ENCODE measurements at regions not wholly inside any gene's neighbourhood (a gene's known extent, or its start where the extent isn't known, plus 50 kb on each side); places are given as distances from the start of the nearest gene placed in this dataset.

GRCh38 chr9:38312406-38312805 lies 80.1 kb upstream of the ALDH1B1 start:
- Histone ChIP-seq H3K27me3 (ENCODE audit: control insufficient read depth, low read length) (no peaks in the 10 kb centered on the region), H3K4me2 (ENCODE audit: low read length) (no peak overlapping the region), H3K4me3 (ENCODE audit: low read length) (no peak overlapping the region), H3K27ac (ENCODE audit: low read depth, low read length) (no peak overlapping the region), H3F3A (ENCODE audit: control insufficient read depth, insufficient read depth) (no peaks in the 10 kb centered on the region), H3K79me2 (ENCODE audit: control insufficient read depth, low read length) (no peaks in the 10 kb centered on the region), H4K20me1 (ENCODE audit: control insufficient read depth, insufficient read depth, low read depth, low read length) (no peaks in the 10 kb centered on the region), H3K9me2 (replicated peaks; ENCODE audit: control insufficient read depth, low read length) (no peaks in the 10 kb centered on the region), H3K36me3 (ENCODE audit: control insufficient read depth, low read length) (no peaks in the 10 kb centered on the region), H3K9me3 (ENCODE audit: control insufficient read depth, insufficient read depth, low read length) (no peaks in the 10 kb centered on the region), H3K4me1 (ENCODE audit: control insufficient read depth, low read length) (no peaks in the 10 kb centered on the region)
- no peak for TF ChIP-seq EZH2phosphoT487 (IDR thresholded peaks at IDR 0.05; ENCODE audit: borderline replicate concordance, low read length)
- TF ChIP-seq CTCF (IDR thresholded peaks at IDR 0.05; ENCODE audit: low read depth, low read length, poor library complexity, severe bottlenecking), result no peak

GRCh38 chr9:38311382-38312270 lies 80.9 kb upstream of the ALDH1B1 start:
- no peaks in the 10 kb centered on the region for H3K79me2 ChIP-seq (ENCODE audit: control insufficient read depth, low read length)
- no peaks in the 10 kb centered on the region for H3K9me2 ChIP-seq (replicated peaks; ENCODE audit: control insufficient read depth, low read length)
- H3K27me3 ChIP-seq (ENCODE audit: control insufficient read depth, low read length), result no peaks in the 10 kb centered on the region; the same call in 1 of the 2 replicates
- H3K4me3 ChIP-seq (ENCODE audit: low read length), result no peak overlapping the region
- no peaks in the 10 kb centered on the region for H3F3A ChIP-seq (ENCODE audit: control insufficient read depth, insufficient read depth)
- H3K36me3 ChIP-seq (ENCODE audit: control insufficient read depth, low read length), result no peaks in the 10 kb centered on the region
- no peak overlapping the region for H3K27ac ChIP-seq (ENCODE audit: low read depth, low read length)
- no peaks in the 10 kb centered on the region for H4K20me1 ChIP-seq (ENCODE audit: control insufficient read depth, insufficient read depth, low read depth, low read length)
- no peak overlapping the region for H3K4me2 ChIP-seq (ENCODE audit: low read length)
- H3K4me1 ChIP-seq (ENCODE audit: control insufficient read depth, low read length), result no peaks in the 10 kb centered on the region
- H3K9me3 ChIP-seq (ENCODE audit: control insufficient read depth, insufficient read depth, low read length), result no peaks in the 10 kb centered on the region
- TF ChIP-seq CTCF (IDR thresholded peaks at IDR 0.05; ENCODE audit: low read depth, low read length, poor library complexity, severe bottlenecking) (no peak), EZH2phosphoT487 (IDR thresholded peaks at IDR 0.05; ENCODE audit: borderline replicate concordance, low read length) (no peak)

GRCh38 chr9:38309324-38310195 lies 82.9 kb upstream of the ALDH1B1 start:
- Histone ChIP-seq H3K4me3 (ENCODE audit: low read length) (no peak overlapping the region), H3K4me2 (ENCODE audit: low read length) (no peak overlapping the region), H3K9me3 (ENCODE audit: control insufficient read depth, insufficient read depth, low read length) (no peaks in the 10 kb centered on the region), H4K20me1 (ENCODE audit: control insufficient read depth, insufficient read depth, low read depth, low read length) (no peaks in the 10 kb centered on the region), H3K9me2 (replicated peaks; ENCODE audit: control insufficient read depth, low read length) (no peaks in the 10 kb centered on the region), H3K79me2 (ENCODE audit: control insufficient read depth, low read length) (no peaks in the 10 kb centered on the region), H3K36me3 (ENCODE audit: control insufficient read depth, low read length) (no peaks in the 10 kb centered on the region), H3F3A (ENCODE audit: control insufficient read depth, insufficient read depth) (no peaks in the 10 kb centered on the region), H3K27ac (ENCODE audit: low read depth, low read length) (no peak overlapping the region), H3K4me1 (ENCODE audit: control insufficient read depth, low read length) (no peaks in the 10 kb centered on the region), H3K27me3 (ENCODE audit: control insufficient read depth, low read length) (no peaks in the 10 kb centered on the region; the same call in 1 of the 2 replicates)
- no peak for TF ChIP-seq EZH2phosphoT487 (IDR thresholded peaks at IDR 0.05; ENCODE audit: borderline replicate concordance, low read length)
- no peak for TF ChIP-seq CTCF (IDR thresholded peaks at IDR 0.05; ENCODE audit: low read depth, low read length, poor library complexity, severe bottlenecking)
